NCI-H226 (cell line): ENCODE measurements at regions not wholly inside any gene's neighbourhood (a gene's known extent, or its start where the extent isn't known, plus 50 kb on each side); places are given as distances from the start of the nearest gene placed in this dataset.
A peak's percentile ranks its signal among the peaks of the same experiment; 100 is the strongest.

Experiments
- DNase-seq: peaks from one replicate; pipeline ENCODE4 v3.0.0-alpha.2; 2015

- DNase-seq = no peak
Measured at GRCh38 chr1:187092104-187092503, 263.4 kb downstream of the PLA2G4A start.

- no peak for DNase-seq
Measured at GRCh38 chr1:187096689-187097088, 267.9 kb downstream of the PLA2G4A start.

GRCh38 chr1:187110351-187110750, 281.6 kb downstream of the PLA2G4A start:
- DNase-seq = no peak

- no peak for DNase-seq
Measured at GRCh38 chr1:187114792-187115191, 286.0 kb downstream of the PLA2G4A start.

- DNase-seq = no peak
Measured at GRCh38 chr1:187121661-187122060, 292.9 kb downstream of the PLA2G4A start.

- no peak for DNase-seq
Measured at GRCh38 chr1:187122566-187122965, 293.8 kb downstream of the PLA2G4A start.

GRCh38 chr1:187129132-187129531, 300.4 kb downstream of the PLA2G4A start:
- no peak for DNase-seq

- no peak for DNase-seq
Measured at GRCh38 chr1:187143783-187144182, 315.0 kb downstream of the PLA2G4A start.

GRCh38 chr1:187146388-187146787, 317.6 kb downstream of the PLA2G4A start:
- DNase-seq = no peak

GRCh38 chr1:187151555-187151954, 322.8 kb downstream of the PLA2G4A start:
- no peak for DNase-seq

- DNase-seq = no peak
Measured at GRCh38 chr1:187153047-187153446, 324.3 kb downstream of the PLA2G4A start.

GRCh38 chr1:187157115-187157514, 328.4 kb downstream of the PLA2G4A start:
- no peak for DNase-seq

GRCh38 chr1:187157552-187157951, 328.8 kb downstream of the PLA2G4A start:
- DNase-seq = no peak

- no peak for DNase-seq
Measured at GRCh38 chr1:187167555-187167954, 338.8 kb downstream of the PLA2G4A start.

GRCh38 chr1:187168297-187168696, 339.5 kb downstream of the PLA2G4A start:
- DNase-seq = no peak

GRCh38 chr1:187185389-187185788, 356.6 kb downstream of the PLA2G4A start:
- DNase-seq = no peak

- DNase-seq = no peak
Measured at GRCh38 chr1:187197685-187198084, 368.9 kb downstream of the PLA2G4A start.

- peak; percentile 69 for DNase-seq
Measured at GRCh38 chr1:187203257-187203656, 374.5 kb downstream of the PLA2G4A start.

- DNase-seq = no peak
Measured at GRCh38 chr1:187212377-187212776, 383.6 kb downstream of the PLA2G4A start.

- DNase-seq = no peak
Measured at GRCh38 chr1:187226396-187226795, 397.6 kb downstream of the PLA2G4A start.

GRCh38 chr1:187228790-187229189, 400.0 kb downstream of the PLA2G4A start:
- DNase-seq = no peak

- no peak for DNase-seq
Measured at GRCh38 chr1:187229496-187229895, 400.7 kb downstream of the PLA2G4A start.

- DNase-seq = no peak
Measured at GRCh38 chr1:187234706-187235105, 406.0 kb downstream of the PLA2G4A start.

- no peak for DNase-seq
Measured at GRCh38 chr1:187236199-187236598, 407.4 kb downstream of the PLA2G4A start.

GRCh38 chr1:187236676-187237075, 407.9 kb downstream of the PLA2G4A start:
- no peak for DNase-seq

- no peak for DNase-seq
Measured at GRCh38 chr1:187237542-187237941, 408.8 kb downstream of the PLA2G4A start.
